ENCODE measurements at regions not wholly inside any gene's neighbourhood (a gene's known extent, or its start where the extent isn't known, plus 50 kb on each side); places are given as distances from the start of the nearest gene placed in this dataset.
"Not testable (repeated sequence)": the region's sequence is repeated elsewhere in the genome, so short reads cannot be mapped to it uniquely, and the experiment has no call there.

- no peaks in the 10 kb centered on the region for H3K27me3 Mint-ChIP-seq (ENCODE audit: insufficient read depth, unreplicated experiment)
- intact Hi-C loops (cut with micrococcal nuclease) = no loop called here
- no peak overlapping the region for H3K27ac Mint-ChIP-seq (ENCODE audit: low read depth, unreplicated experiment)
- TF ChIP-seq CTCF (IDR thresholded peaks at IDR 0.05; ENCODE audit: unreplicated experiment) = no peak
- CTCF ChIA-PET = no interaction called here
- H3K9me3 Mint-ChIP-seq (ENCODE audit: unreplicated experiment) = peaks cover 16% of the 10 kb centered on the region
- DNase-seq (ENCODE audit: unreplicated experiment) = peak; percentile 63
- H3K36me3 Mint-ChIP-seq (ENCODE audit: insufficient read depth, unreplicated experiment) = peaks cover 6% of the 10 kb centered on the region
- H3K4me1 Mint-ChIP-seq (ENCODE audit: insufficient read depth, unreplicated experiment) = no peaks in the 10 kb centered on the region
- BruUV-seq (replicated peaks) = no TSS peak
- POLR2A ChIA-PET = interaction anchor here (0.7 to 0.9 kb wide), 4 partner anchors 21 to 73 kb away, joined by 3 to 5 read pairs (median 4); no protein-coding TSS in a partner anchor
- H3K4me3 Mint-ChIP-seq (ENCODE audit: unreplicated experiment) = no peak overlapping the region
These were observed 69.7 kb upstream of the NUDT6 start for GRCh38 chr4:122992057-122992456.

- CTCF ChIA-PET = interaction anchor here (0.7 kb wide), 2 partner anchors 18 to 969 kb away, joined by 3 read pairs; no protein-coding TSS in a partner anchor
- H3K27me3 Mint-ChIP-seq (ENCODE audit: insufficient read depth, unreplicated experiment) = no peaks in the 10 kb centered on the region
These were observed 70.2 kb upstream of the NUDT6 start for GRCh38 chr4:122992641-122993040.

GRCh38 chr4:122996350-122996749 lies 74.0 kb upstream of the NUDT6 start:
- no peak for TF ChIP-seq CTCF (IDR thresholded peaks at IDR 0.05; ENCODE audit: unreplicated experiment)
- Mint-ChIP-seq H3K9me3 (ENCODE audit: unreplicated experiment) (peaks cover 7% of the 10 kb centered on the region), H3K4me1 (ENCODE audit: insufficient read depth, unreplicated experiment) (no peaks in the 10 kb centered on the region), H3K36me3 (ENCODE audit: insufficient read depth, unreplicated experiment) (no peaks in the 10 kb centered on the region), H3K4me3 (ENCODE audit: unreplicated experiment) (no peak overlapping the region), H3K27me3 (ENCODE audit: insufficient read depth, unreplicated experiment) (no peaks in the 10 kb centered on the region), H3K27ac (ENCODE audit: low read depth, unreplicated experiment) (no peak overlapping the region)
- no TSS peak for BruUV-seq (replicated peaks)
- POLR2A ChIA-PET = no interaction called here
- intact Hi-C loops (cut with micrococcal nuclease) = no loop called here
- CTCF ChIA-PET = no interaction called here
- no peak for DNase-seq (ENCODE audit: unreplicated experiment)

More at GRCh38 chr4:122992641-122993040, 70.2 kb upstream of the NUDT6 start:
- Mint-ChIP-seq H3K4me1 (ENCODE audit: insufficient read depth, unreplicated experiment) (no peaks in the 10 kb centered on the region), H3K36me3 (ENCODE audit: insufficient read depth, unreplicated experiment) (peaks cover under 1% of the 10 kb centered on the region), H3K4me3 (ENCODE audit: unreplicated experiment) (no peak overlapping the region), H3K27ac (ENCODE audit: low read depth, unreplicated experiment) (no peak overlapping the region), H3K9me3 (ENCODE audit: unreplicated experiment) (peaks cover 16% of the 10 kb centered on the region)
- BruUV-seq (replicated peaks) = no TSS peak
- POLR2A ChIA-PET = interaction anchor here (0.7 to 0.9 kb wide), 2 partner anchors 20 to 72 kb away, joined by 3 to 4 read pairs; no protein-coding TSS in a partner anchor
- no peak for TF ChIP-seq CTCF (IDR thresholded peaks at IDR 0.05; ENCODE audit: unreplicated experiment)
- intact Hi-C loops (cut with micrococcal nuclease) = no loop called here
- no peak for DNase-seq (ENCODE audit: unreplicated experiment)

- no peak overlapping the region for H3K4me3 Mint-ChIP-seq (ENCODE audit: unreplicated experiment)
- ChIA-PET POLR2A (no interaction called here), CTCF (interaction anchor here (0.6 to 0.7 kb wide), 2 partner anchors 36 to 778 kb away, joined by 3 read pairs; no protein-coding TSS in a partner anchor)
- no TSS peak for BruUV-seq (replicated peaks)
- H3K4me1 Mint-ChIP-seq (ENCODE audit: insufficient read depth, unreplicated experiment) = no peaks in the 10 kb centered on the region
- peaks cover 7% of the 10 kb centered on the region for H3K9me3 Mint-ChIP-seq (ENCODE audit: unreplicated experiment)
- peak overlapping the region; percentile 25 for H3K27ac Mint-ChIP-seq (ENCODE audit: low read depth, unreplicated experiment)
- no peak for TF ChIP-seq CTCF (IDR thresholded peaks at IDR 0.05; ENCODE audit: unreplicated experiment)
- DNase-seq (ENCODE audit: unreplicated experiment) = no peak
- intact Hi-C loops (cut with micrococcal nuclease) = no loop called here
- H3K27me3 Mint-ChIP-seq (ENCODE audit: insufficient read depth, unreplicated experiment) = no peaks in the 10 kb centered on the region
- no peaks in the 10 kb centered on the region for H3K36me3 Mint-ChIP-seq (ENCODE audit: insufficient read depth, unreplicated experiment)
These were observed 75.2 kb upstream of the NUDT6 start for GRCh38 chr4:122997463-122998101.

GRCh38 chr4:123004079-123004478 lies 81.7 kb upstream of the NUDT6 start:
- H3K27me3 Mint-ChIP-seq (ENCODE audit: insufficient read depth, unreplicated experiment); H3K4me1 Mint-ChIP-seq (ENCODE audit: insufficient read depth, unreplicated experiment); CTCF ChIA-PET; H3K4me3 Mint-ChIP-seq (ENCODE audit: unreplicated experiment); H3K27ac Mint-ChIP-seq (ENCODE audit: low read depth, unreplicated experiment); intact Hi-C loops (cut with micrococcal nuclease); H3K9me3 Mint-ChIP-seq (ENCODE audit: unreplicated experiment); H3K36me3 Mint-ChIP-seq (ENCODE audit: insufficient read depth, unreplicated experiment); DNase-seq (ENCODE audit: unreplicated experiment); BruUV-seq (replicated peaks): not testable (repeated sequence)
- POLR2A ChIA-PET = interaction anchor here (0.6 kb wide), 1 partner anchor 696 kb away, joined by 3 read pairs; no protein-coding TSS in a partner anchor

GRCh38 chr4:123005126-123005525 lies 82.7 kb upstream of the NUDT6 start:
- H3K36me3 Mint-ChIP-seq (ENCODE audit: insufficient read depth, unreplicated experiment); BruUV-seq (replicated peaks); H3K4me1 Mint-ChIP-seq (ENCODE audit: insufficient read depth, unreplicated experiment); intact Hi-C loops (cut with micrococcal nuclease); CTCF ChIA-PET; H3K27me3 Mint-ChIP-seq (ENCODE audit: insufficient read depth, unreplicated experiment); POLR2A ChIA-PET; DNase-seq (ENCODE audit: unreplicated experiment); H3K9me3 Mint-ChIP-seq (ENCODE audit: unreplicated experiment); H3K27ac Mint-ChIP-seq (ENCODE audit: low read depth, unreplicated experiment); H3K4me3 Mint-ChIP-seq (ENCODE audit: unreplicated experiment): not testable (repeated sequence)

Measured in MCF 10A (cell line).